A673 (cell line): ENCODE measurements at regions not wholly inside any gene's neighbourhood (a gene's known extent, or its start where the extent isn't known, plus 50 kb on each side); places are given as distances from the start of the nearest gene placed in this dataset.

Experiments used
- BruUV-seq: library from RNA; stranded (reverse); fragments of 400-500 nt; replicated peaks from 2 replicates; lab custom pipeline; 2021; lab: Mats Ljungman, UMichigan
- CTCF ChIA-PET: fragments of 300-600 bp; sonication (Branson Sonifier 250); formaldehyde crosslinking; loops from one replicate; lab custom pipeline; 2022; ENCODE audit warnings: antibody characterized with exemption; lab: Charles Lee
- POLR2A ChIA-PET: fragments of 300-600 bp; sonication (Branson Sonifier 250); formaldehyde crosslinking; loops from one replicate; lab custom pipeline; 2022; ENCODE audit warnings: antibody characterized with exemption; ENCODE audit not compliant: low non-redundant PET; lab: Charles Lee
- DNase-seq: peaks from one replicate; pipeline ENCODE4 v3.0.0-alpha.2; 2015; ENCODE audit warnings: low spot score
- H3K27ac ChIP-seq: fragments of 200-600 bp; sonication (generic); 2 replicates; pipeline ENCODE4 v1.5.1; 2016; ENCODE audit warnings: mixed run types, low read depth, mild to moderate bottlenecking, mixed read lengths, antibody characterized with exemption, low read length; ENCODE audit not compliant: poor library complexity, severe bottlenecking
- H3K27me3 ChIP-seq: fragments of 200-600 bp; sonication (generic); replicated peaks from 2 replicates; pipeline ENCODE4 v1.6.1; 2017; ENCODE audit warnings: mixed run types, low read depth, mild to moderate bottlenecking, mixed read lengths, antibody characterized with exemption, low read length; ENCODE audit not compliant: insufficient read depth, poor library complexity
- H3K36me3 ChIP-seq: fragments of 200-600 bp; sonication (generic); 2 replicates; pipeline ENCODE4 v1.6.1; 2016; ENCODE audit warnings: mixed run types, mild to moderate bottlenecking, mixed read lengths, antibody characterized with exemption, low read length; ENCODE audit not compliant: insufficient read depth, poor library complexity, severe bottlenecking
- H3K4me1 ChIP-seq: fragments of 200-600 bp; sonication (generic); 2 replicates; pipeline ENCODE4 v1.6.1; 2017; ENCODE audit warnings: mixed run types, mild to moderate bottlenecking, mixed read lengths, antibody characterized with exemption, low read length; ENCODE audit not compliant: insufficient read depth, poor library complexity, severe bottlenecking
- H3K4me3 ChIP-seq: fragments of 200-600 bp; sonication (generic); 2 replicates; pipeline ENCODE4 v1.5.1; 2016; ENCODE audit warnings: low read depth, mixed run types, mild to moderate bottlenecking, mixed read lengths, low read length; ENCODE audit not compliant: poor library complexity, severe bottlenecking
- H3K9me3 ChIP-seq: fragments of 200-600 bp; sonication (generic); 2 replicates; pipeline ENCODE4 v1.6.1; 2016; ENCODE audit warnings: mixed run types, low read depth, mild to moderate bottlenecking, mixed read lengths, antibody characterized with exemption, low read length; ENCODE audit not compliant: poor library complexity, severe bottlenecking
- EZH2 ChIP-seq: fragments of 200-600 bp; sonication (generic); IDR thresholded peaks from 2 replicates; pipeline ENCODE4 v1.6.1; 2017; ENCODE audit warnings: borderline replicate concordance, low read depth, mild to moderate bottlenecking, mixed read lengths, antibody characterized with exemption, low read length; ENCODE audit not compliant: poor library complexity, severe bottlenecking
- intact Hi-C: fragments of 100-400 bp; cut with micrococcal nuclease; formaldehyde crosslinking; loops from one replicate; pipeline ENCODE4 v1.10.0; 2022; ENCODE audit not compliant: unreplicated experiment
- TF ChIP-seq, protein P1 (sequence below): fragments of 300-800, 200-600 bp; sonication (generic); conservative IDR thresholded peaks from 2 replicates; pipeline ENCODE4 v1.5.1; 2017; ENCODE audit warnings: low read depth, mild to moderate bottlenecking, antibody characterized with exemption, low read length, moderate library complexity, mixed read lengths

DNA sequence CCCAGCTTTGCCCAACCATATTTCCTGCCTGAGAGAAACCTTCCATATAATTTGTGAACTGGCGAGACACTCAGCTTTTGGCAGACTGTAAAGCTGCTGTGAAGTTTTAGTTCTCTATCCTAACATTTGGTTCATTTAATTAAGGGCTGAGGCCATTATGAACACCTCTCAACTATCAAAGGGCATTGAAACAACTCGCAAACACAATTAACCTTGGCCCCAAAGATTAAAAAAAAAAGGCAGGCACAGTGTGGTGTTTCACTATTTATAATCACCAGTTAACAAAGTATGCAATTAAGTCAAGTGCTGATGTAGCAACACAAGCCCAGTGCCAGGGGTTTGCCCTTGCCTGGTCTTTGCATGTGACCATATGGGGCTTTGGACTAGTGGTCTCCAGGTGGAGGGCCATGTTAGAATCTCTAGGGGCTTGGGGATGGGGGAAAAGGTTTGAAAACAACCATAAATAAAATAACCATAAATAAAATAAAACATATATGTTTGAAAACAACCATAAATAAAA, 297.6 kb upstream of the SKOR2 start:
- Histone ChIP-seq H3K36me3 (no peaks in the 10 kb centered on the region), H3K4me1 (no peaks in the 10 kb centered on the region), H3K27me3 (peaks cover 50% of the 10 kb centered on the region), H3K4me3 (no peak overlapping the region), H3K9me3 (no peaks in the 10 kb centered on the region), H3K27ac (no peak overlapping the region)
- intact Hi-C loops = no loop called here
- TF ChIP-seq EZH2 = no peak
- TF ChIP-seq, protein P1, sequence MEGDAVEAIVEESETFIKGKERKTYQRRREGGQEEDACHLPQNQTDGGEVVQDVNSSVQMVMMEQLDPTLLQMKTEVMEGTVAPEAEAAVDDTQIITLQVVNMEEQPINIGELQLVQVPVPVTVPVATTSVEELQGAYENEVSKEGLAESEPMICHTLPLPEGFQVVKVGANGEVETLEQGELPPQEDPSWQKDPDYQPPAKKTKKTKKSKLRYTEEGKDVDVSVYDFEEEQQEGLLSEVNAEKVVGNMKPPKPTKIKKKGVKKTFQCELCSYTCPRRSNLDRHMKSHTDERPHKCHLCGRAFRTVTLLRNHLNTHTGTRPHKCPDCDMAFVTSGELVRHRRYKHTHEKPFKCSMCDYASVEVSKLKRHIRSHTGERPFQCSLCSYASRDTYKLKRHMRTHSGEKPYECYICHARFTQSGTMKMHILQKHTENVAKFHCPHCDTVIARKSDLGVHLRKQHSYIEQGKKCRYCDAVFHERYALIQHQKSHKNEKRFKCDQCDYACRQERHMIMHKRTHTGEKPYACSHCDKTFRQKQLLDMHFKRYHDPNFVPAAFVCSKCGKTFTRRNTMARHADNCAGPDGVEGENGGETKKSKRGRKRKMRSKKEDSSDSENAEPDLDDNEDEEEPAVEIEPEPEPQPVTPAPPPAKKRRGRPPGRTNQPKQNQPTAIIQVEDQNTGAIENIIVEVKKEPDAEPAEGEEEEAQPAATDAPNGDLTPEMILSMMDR = no peak
- POLR2A ChIA-PET = no interaction called here
- BruUV-seq = no TSS peak
- CTCF ChIA-PET = no interaction called here
- DNase-seq = no peak

DNA sequence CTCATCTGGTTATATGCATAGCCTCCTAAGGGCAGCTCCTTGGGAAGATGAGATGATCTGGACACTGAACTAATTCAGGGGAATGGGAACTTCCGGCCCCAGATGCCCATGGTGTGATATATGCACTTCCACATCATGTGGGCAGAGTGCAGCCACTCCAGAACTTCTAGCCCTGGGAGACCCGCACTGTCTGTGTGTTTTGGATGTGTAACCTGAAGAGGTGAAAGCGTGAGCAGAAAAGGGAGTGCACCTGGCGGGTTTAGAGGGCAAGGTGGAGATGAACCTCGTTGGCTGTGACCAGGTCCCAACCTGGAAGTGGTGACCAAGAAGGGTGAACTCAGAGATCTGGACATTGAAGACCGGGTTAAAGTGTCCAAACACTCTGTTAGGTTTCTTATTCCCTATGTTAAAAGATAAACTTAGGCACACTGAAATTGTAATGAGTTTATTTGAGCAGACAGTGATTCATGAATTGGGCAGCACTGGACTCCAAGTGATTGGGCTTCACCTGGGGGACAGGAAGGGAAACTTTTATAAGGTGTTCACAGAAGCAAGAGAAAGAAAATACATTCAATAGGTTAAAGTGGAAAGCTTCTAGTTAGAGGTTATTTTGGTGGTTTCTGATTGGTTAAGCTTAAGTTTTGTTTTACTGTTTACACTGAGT, 296.2 kb upstream of the SKOR2 start:
- TF ChIP-seq EZH2 = no peak
- TF ChIP-seq, protein P1 = no peak
- no TSS peak for BruUV-seq
- intact Hi-C loops = no loop called here
- DNase-seq = no peak
- H3K9me3 ChIP-seq = no peaks in the 10 kb centered on the region
- H3K4me1 ChIP-seq = no peaks in the 10 kb centered on the region
- CTCF ChIA-PET = no interaction called here
- H3K27me3 ChIP-seq = peaks cover 57% of the 10 kb centered on the region
- no peak overlapping the region for H3K4me3 ChIP-seq
- POLR2A ChIA-PET = no interaction called here
- H3K36me3 ChIP-seq = no peaks in the 10 kb centered on the region
- H3K27ac ChIP-seq = no peak overlapping the region

DNA sequence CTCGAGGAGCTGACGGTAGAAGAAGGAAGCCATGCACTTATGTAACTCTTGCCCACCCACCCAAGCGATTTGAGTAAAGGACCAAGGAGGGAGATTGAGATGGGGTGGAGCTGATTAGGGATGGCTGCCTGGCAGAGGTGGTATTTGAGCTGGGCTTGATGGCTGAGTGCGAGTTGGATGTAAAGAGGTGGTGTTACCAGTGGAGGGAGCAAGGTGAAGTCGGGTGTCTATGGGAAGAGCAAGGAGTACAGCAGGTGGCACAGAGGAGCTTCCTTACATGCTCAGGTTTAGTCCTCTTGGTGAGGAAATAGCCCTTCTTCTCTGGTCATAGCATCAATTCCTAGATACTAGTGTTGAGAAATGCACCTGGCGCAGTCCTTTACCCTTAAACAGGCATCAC, 294.2 kb upstream of the SKOR2 start:
- POLR2A ChIA-PET = no interaction called here
- no peak for DNase-seq
- no peaks in the 10 kb centered on the region for H3K36me3 ChIP-seq
- no peaks in the 10 kb centered on the region for H3K4me1 ChIP-seq
- no peak overlapping the region for H3K27ac ChIP-seq
- BruUV-seq = no TSS peak
- H3K27me3 ChIP-seq = peaks cover 46% of the 10 kb centered on the region
- CTCF ChIA-PET = no interaction called here
- no peak for TF ChIP-seq EZH2
- TF ChIP-seq, protein P1 = no peak
- no peaks in the 10 kb centered on the region for H3K9me3 ChIP-seq
- intact Hi-C loops = no loop called here
- H3K4me3 ChIP-seq = no peak overlapping the region
